HG03025 (cell line): ENCODE measurements at regions not wholly inside any gene's neighbourhood (a gene's known extent, or its start where the extent isn't known, plus 50 kb on each side); places are given as distances from the start of the nearest gene placed in this dataset.

ENCODE experiments used
- ATAC-seq: cut with Tn5 transposase; IDR thresholded peaks from one replicate; pipeline ENCODE4 v1.9.1; 2021; ENCODE audit warnings: mild to moderate bottlenecking, moderate library complexity; ENCODE audit not compliant: unreplicated experiment, low FRiP score

DNA sequence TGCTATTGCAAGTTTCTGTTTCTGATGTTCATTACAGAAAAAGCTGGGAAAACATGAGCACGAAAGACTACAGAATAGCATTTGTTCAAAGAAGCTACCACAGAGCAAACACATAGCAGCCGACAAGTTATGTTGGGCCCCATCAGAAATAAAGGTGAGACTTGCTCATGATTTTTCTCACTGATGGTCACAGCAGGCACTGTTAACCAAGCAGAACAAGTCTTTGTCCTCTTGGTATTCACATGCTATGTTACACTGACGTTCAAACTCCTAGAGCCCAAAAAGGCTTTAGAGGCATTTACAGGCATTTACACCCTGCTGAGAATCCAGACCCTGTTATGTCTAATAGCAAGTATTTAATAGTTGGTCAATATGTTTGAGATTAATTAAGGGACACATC is 235.0 kb upstream of the HNMT start:
- ATAC-seq: no peak

GRCh38 chr2:137737559-137737958 is 226.7 kb upstream of the HNMT start:
- no peak for ATAC-seq

DNA sequence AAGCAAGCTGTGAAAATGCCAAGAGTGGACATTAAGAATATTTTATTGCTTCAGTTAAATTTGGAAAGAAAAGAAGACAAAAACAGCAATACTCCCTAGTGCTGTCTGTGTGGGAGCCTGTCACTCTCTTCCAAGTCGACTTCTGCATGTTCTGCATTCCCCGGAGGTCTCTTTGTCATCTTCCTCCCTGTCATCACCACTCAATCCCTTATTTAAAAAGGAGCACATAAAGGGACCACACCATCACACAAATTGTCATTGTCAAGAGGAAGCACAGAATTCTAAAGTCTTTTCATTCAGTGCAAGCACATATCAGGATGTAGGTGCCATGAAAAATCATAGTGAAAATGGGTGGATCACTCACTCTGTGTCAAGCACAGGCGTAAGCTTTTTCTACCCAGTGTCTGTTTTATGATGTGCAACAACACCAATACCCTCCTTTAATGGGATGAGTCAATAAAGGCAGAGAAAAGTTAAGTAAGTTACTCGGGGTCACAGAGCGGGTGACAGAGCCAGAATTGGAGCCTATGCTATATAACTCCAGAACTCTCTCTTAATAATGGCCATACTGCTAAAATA is 222.4 kb upstream of the HNMT start:
- ATAC-seq: no peak

GRCh38 chr2:137747509-137747908 is 216.8 kb upstream of the HNMT start:
- ATAC-seq: no peak

DNA sequence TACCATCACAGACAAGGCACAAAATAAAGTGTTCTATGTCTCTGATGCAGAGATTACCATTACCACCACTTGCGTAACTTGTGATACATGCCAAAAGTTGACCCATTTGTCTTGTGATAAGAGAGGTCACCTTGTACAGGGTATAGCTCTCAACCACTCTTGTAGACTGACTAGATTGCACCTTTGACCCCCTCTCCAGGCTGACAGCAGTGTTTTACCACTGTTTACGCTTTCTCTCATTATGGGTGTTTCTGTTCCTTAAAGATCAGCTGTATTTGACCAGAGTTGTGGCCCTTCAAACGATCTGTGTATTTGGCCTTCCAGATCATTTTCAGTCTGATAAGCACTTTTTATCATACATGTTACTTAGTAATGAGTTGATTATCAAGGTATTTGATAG is 215.7 kb upstream of the HNMT start:
- no peak for ATAC-seq

DNA sequence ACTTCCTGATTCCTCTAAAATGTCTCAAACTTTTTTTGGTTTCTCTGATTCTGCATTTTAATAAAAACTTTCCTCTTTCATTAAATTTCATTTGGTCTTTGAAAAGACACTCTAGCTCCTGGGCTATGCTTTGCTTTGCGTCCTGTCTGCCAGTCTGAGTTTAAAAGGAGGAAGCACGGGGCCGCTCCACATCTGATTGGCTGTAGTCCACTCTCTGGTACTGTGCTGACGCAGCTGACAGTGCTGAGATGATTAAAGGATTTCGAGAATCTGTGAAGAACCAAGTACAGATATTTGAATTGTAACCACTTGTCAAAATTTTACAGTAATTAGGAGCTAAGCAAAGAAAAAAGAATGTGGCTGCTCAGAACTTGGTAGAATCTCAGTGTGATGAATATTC is 199.6 kb upstream of the HNMT start:
- no peak for ATAC-seq

DNA sequence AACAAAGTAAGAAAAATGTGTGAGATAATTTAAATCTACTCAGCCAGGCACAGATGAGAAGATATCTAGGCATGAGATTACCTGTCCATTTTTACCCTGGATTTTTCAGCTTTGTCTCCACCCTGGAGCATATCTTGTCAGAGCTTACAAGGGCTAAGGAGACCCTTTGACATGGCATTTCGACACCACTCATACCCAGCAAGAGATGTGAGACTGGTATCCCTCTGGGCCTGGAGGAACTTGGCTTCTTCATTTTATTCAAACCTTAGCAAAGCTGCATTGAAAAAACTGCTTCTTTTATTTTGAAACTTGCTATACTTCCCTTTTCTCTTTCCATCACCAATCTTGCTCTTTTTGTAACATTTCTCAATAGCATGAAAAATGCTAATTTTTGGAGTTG is 194.9 kb upstream of the HNMT start:
- ATAC-seq: no peak

DNA sequence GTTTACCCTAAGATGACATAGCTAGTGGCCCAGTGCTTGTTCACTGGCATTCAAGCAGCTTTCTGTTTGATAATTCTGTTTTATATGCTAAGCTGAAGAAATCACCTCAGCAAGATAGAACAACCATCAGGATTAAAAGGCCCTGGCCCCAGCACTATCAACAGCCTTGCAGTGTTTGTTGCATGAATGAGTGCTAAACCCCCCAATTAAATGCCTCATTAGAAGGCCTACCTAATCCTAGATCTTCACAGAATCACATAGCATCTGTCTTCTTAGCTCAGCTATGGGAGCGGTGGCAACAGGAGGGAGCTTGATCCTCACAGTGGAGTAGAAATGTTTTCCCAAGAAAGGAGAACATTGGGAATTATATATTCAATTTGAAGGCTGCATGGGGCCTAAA is 194.1 kb upstream of the HNMT start:
- ATAC-seq: no peak

DNA sequence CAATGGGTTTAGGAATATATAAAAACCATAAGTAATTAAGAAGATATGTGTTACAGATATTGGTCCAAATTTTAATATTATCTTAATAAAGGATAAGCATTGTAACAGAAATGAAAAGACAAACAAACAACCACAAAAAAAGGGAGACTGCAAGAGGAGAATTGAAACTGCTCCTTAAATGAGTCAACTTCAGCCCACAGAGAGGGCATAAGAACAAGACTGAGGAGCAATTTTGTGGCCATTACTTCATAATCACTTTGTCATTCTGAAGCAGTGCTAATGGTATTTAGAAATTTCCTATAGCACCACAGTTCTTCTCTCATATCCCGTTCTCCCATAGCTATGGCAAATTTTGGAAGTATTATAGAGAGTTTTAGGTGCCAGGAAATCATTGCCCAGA is 193.2 kb upstream of the HNMT start:
- no peak for ATAC-seq

DNA sequence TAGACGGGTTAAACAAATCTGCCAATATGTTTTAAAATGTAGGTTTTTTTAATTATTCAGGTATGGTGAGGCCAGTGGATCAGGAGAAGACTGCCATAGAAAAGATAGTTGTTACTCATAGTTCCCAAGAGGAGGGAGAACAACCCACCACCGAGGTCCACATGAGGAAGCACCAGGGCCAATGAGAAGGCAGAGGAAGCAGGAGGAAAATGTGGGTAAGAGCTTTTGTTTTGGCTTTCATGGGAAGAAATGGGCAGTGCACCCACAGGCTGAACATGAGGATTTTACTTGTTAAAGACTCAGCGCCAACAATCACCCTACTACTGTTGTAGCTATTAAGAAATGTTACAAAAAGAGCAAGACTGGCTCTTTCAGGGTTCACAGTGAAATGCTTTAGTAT is 191.8 kb upstream of the HNMT start:
- ATAC-seq: no peak

GRCh38 chr2:137775529-137775928 is 188.7 kb upstream of the HNMT start:
- ATAC-seq: no peak

GRCh38 chr2:137776697-137777096 is 187.6 kb upstream of the HNMT start:
- ATAC-seq: no peak

DNA sequence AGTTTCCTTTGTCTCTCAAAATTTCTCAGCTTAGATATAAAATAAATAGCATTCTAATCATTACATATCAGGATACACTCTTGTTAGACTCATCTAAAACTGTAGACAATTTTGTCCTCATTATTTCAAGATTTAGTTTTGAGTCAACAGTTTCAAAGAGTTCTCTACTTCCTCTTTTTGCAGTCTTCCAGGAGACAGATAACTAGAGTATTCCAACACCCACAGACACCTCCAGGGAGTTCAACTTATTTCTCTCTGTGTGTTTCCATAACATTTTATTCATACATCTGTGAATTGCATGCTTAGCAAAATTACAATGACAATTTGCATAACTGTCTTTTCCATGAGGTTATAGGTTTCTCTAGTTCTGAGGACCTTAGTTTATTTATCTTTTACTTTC is 166.6 kb upstream of the HNMT start:
- no peak for ATAC-seq

- no peak for ATAC-seq
Measured at GRCh38 chr2:137799600-137799999, 164.7 kb upstream of the HNMT start.

- no peak for ATAC-seq
Measured at GRCh38 chr2:137800386-137800785, 163.9 kb upstream of the HNMT start.

- ATAC-seq: no peak
Measured at GRCh38 chr2:137801228-137801627, 163.0 kb upstream of the HNMT start.

- ATAC-seq: no peak
Measured at GRCh38 chr2:137802038-137802437, 162.2 kb upstream of the HNMT start.

- ATAC-seq: no peak
Measured at GRCh38 chr2:137806068-137806805, 158.0 kb upstream of the HNMT start.

GRCh38 chr2:137809252-137809651 is 155.0 kb upstream of the HNMT start:
- no peak for ATAC-seq

DNA sequence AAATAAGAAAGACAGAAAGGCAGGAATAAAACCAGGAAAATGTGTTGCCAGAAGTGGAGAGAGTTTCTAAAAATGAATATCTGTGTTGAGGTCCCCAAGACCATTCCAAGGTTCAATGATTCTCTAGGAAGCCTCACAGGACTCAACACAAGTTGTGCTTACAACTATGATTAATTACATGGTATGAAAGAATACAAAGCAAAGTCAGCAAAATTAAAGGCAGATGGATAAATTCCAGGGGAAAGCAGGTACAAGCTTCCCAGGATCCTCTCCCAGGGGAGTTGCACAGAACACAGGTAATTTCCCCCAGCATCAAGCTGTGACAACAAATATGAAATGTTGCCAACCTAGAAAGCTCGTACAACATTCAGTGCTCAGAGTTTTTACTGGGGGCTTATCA is 154.4 kb upstream of the HNMT start:
- ATAC-seq: no peak

DNA sequence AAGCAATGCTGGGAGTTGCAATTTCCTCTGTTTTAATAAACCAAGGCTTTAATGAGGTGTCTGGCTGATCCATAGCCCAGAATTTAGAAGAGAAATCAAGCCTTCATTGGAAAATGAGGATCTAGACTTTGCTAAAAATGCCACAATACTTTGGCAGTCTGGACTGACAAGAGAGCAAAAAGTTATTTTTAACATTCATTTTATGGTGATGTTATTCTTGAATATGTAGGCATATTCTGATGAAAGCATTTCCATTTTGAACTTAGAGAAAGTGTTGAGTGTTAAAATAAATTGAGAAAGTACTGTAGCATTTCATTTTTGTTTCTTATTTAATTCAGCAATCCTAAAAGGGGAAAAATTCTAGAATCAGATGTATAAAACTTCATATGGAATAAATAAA is 151.8 kb upstream of the HNMT start:
- no peak for ATAC-seq

DNA sequence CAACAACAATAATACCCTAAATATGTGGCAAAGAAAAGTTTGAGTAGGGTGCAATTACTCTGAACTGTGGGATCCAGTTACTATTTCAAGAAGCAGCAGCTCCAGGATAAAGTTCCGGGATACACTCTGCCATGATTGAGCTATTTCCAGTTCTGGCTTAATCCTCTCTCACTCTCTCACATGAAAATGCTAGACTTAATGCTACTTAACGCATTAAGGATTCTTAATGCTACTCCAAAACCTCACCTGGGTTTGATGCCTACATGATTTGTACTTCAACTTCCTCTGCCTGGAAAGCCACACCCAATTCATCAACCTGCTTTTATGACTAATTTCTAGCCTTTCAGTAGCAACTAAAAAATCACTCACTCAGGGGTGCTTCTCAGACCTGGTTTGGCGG is 151.1 kb upstream of the HNMT start:
- ATAC-seq: no peak

DNA sequence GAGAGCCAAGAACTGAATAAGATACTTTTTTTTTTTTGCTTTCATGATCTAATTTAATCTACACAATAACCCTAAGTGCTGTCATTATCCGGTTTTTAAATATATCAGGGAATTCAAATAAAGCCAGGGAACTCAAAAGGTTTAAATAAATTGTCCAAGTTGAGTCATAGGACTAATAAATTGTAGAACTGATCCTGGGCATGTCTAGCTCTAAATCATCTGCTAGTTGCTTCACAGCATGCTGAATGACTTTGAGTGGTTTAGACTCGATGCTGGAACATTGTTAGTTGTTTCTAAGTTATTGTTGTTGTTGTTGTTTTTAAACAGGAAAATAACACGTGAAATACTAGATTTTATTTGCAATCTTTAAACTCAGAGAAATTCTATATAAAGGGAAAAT is 147.2 kb upstream of the HNMT start:
- ATAC-seq: no peak
